OCI-LY1 (cell line): ENCODE measurements at regions not wholly inside any gene's neighbourhood (a gene's known extent, or its start where the extent isn't known, plus 50 kb on each side); places are given as distances from the start of the nearest gene placed in this dataset.

ENCODE experiments used
- H2AFZ ChIP-seq: fragments of 200-600 bp; sonication (generic), shearing (Covaris generic); 2 replicates; pipeline ENCODE4 v1.6.0; 2014; ENCODE audit warnings: antibody characterized with exemption, mild to moderate bottlenecking, low read length
- H3F3A ChIP-seq: fragments of 200-600 bp; sonication (generic), shearing (Covaris generic); 2 replicates; pipeline ENCODE4 v1.6.0; 2014; ENCODE audit warnings: mild to moderate bottlenecking, antibody characterized with exemption, low read length, moderate library complexity; ENCODE audit not compliant: insufficient read depth
- H3K27ac ChIP-seq: fragments of 200-600 bp; sonication (generic); 2 replicates; pipeline ENCODE4 v1.5.1; 2014; ENCODE audit warnings: low read length, mixed run types, mild to moderate bottlenecking, low read depth; ENCODE audit not compliant: poor library complexity, severe bottlenecking
- H3K27me3 ChIP-seq: fragments of 200-600 bp; sonication (generic); 2 replicates; pipeline ENCODE4 v1.6.0; 2014; ENCODE audit warnings: antibody characterized with exemption, mild to moderate bottlenecking, low read length, moderate library complexity; ENCODE audit not compliant: insufficient read depth
- H3K36me3 ChIP-seq: fragments of 200-600 bp; sonication (generic); 2 replicates; pipeline ENCODE4 v1.6.1; 2014; ENCODE audit warnings: mild to moderate bottlenecking, antibody characterized with exemption, low read length, moderate library complexity, mixed read lengths; ENCODE audit not compliant: insufficient read depth
- H3K4me1 ChIP-seq: fragments of 200-600 bp; sonication (generic); 2 replicates; pipeline ENCODE4 v1.5.1; 2014; ENCODE audit warnings: mild to moderate bottlenecking, low read length, moderate library complexity; ENCODE audit not compliant: insufficient read depth, severe bottlenecking
- H3K4me2 ChIP-seq: fragments of 200-600 bp; sonication (generic), shearing (Covaris generic); 2 replicates; pipeline ENCODE4 v1.6.1; 2014; ENCODE audit warnings: low read length
- H3K4me3 ChIP-seq: fragments of 200-600 bp; sonication (generic); 2 replicates; pipeline ENCODE4 v1.5.1; 2014; ENCODE audit warnings: low read length, low read depth, mild to moderate bottlenecking, mixed read lengths; ENCODE audit not compliant: poor library complexity, severe bottlenecking
- H3K79me2 ChIP-seq: fragments of 200-600 bp; shearing (Covaris generic); 2 replicates; pipeline ENCODE4 v1.6.1; 2016; ENCODE audit warnings: mixed run types, low read length, mixed read lengths; ENCODE audit not compliant: insufficient read depth
- H3K9ac ChIP-seq: fragments of 200-600 bp; sonication (generic), shearing (Covaris generic); 2 replicates; pipeline ENCODE4 v1.6.1; 2014; ENCODE audit warnings: mild to moderate bottlenecking, low read length, mixed read lengths
- H3K9me2 ChIP-seq: fragments of 200-600 bp; sonication (generic), shearing (Covaris generic); 2 replicates; pipeline ENCODE4 v1.6.1; 2014; ENCODE audit warnings: low read depth, mild to moderate bottlenecking, low read length, mixed read lengths
- H3K9me3 ChIP-seq: fragments of 200-600 bp; shearing (Covaris generic); 2 replicates; pipeline ENCODE4 v1.6.1; 2014; ENCODE audit warnings: low read length, mixed read lengths
- H4K20me1 ChIP-seq: fragments of 200-600 bp; sonication (generic), shearing (Covaris generic); 2 replicates; pipeline ENCODE4 v1.6.0; 2016; ENCODE audit warnings: mild to moderate bottlenecking, low read length; ENCODE audit not compliant: insufficient read depth
- CTCF ChIP-seq: fragments of 200-600 bp; sonication (generic), shearing (Covaris generic); IDR thresholded peaks from 2 replicates; pipeline ENCODE4 v1.5.1; 2017; ENCODE audit warnings: mild to moderate bottlenecking, antibody characterized with exemption, low read length, moderate library complexity, mixed read lengths
- EZH2 ChIP-seq: fragments of 200-600 bp; sonication (generic), shearing (Covaris generic); IDR thresholded peaks from 2 replicates; pipeline ENCODE4 v1.8.0; 2017; ENCODE audit warnings: borderline replicate concordance, mixed run types, mild to moderate bottlenecking, antibody characterized with exemption, low read length, moderate library complexity, mixed read lengths

- Histone ChIP-seq H3K27me3 (no peaks in the 10 kb centered on the region), H3K4me1 (no peaks in the 10 kb centered on the region), H3K9ac (no peak overlapping the region), H3K36me3 (no peaks in the 10 kb centered on the region), H3F3A (no peaks in the 10 kb centered on the region), H3K4me2 (no peak overlapping the region), H3K4me3 (no peak overlapping the region), H2AFZ (no peak overlapping the region), H3K79me2 (no peaks in the 10 kb centered on the region), H3K9me3 (no peaks in the 10 kb centered on the region), H3K27ac (no peak overlapping the region), H3K9me2 (no peaks in the 10 kb centered on the region), H4K20me1 (no peaks in the 10 kb centered on the region)
- TF ChIP-seq EZH2, result no peak
Observed at GRCh38 chr21:27595716-27596115, 628.8 kb upstream of the ADAMTS5 start.

GRCh38 chr21:27590271-27590670 lies 623.4 kb upstream of the ADAMTS5 start:
- H3K79me2 ChIP-seq, result no peaks in the 10 kb centered on the region
- TF ChIP-seq CTCF, result no peak
- no peaks in the 10 kb centered on the region for H3K36me3 ChIP-seq
- no peaks in the 10 kb centered on the region for H3K9me2 ChIP-seq
- H2AFZ ChIP-seq, result no peak overlapping the region
- H3K4me3 ChIP-seq, result no peak overlapping the region
- H4K20me1 ChIP-seq, result no peaks in the 10 kb centered on the region
- no peak overlapping the region for H3K4me2 ChIP-seq
- no peaks in the 10 kb centered on the region for H3K27me3 ChIP-seq
- no peak overlapping the region for H3K9ac ChIP-seq
- H3K27ac ChIP-seq, result no peak overlapping the region
- H3K9me3 ChIP-seq, result no peaks in the 10 kb centered on the region
- H3F3A ChIP-seq, result no peaks in the 10 kb centered on the region
- H3K4me1 ChIP-seq, result no peaks in the 10 kb centered on the region

- H3K4me3 ChIP-seq, result no peak overlapping the region
- no peak overlapping the region for H3K4me2 ChIP-seq
- no peaks in the 10 kb centered on the region for H3K36me3 ChIP-seq
- H3K79me2 ChIP-seq, result no peaks in the 10 kb centered on the region
- H3K27me3 ChIP-seq, result no peaks in the 10 kb centered on the region
- H3K9me3 ChIP-seq, result no peaks in the 10 kb centered on the region
- H3K4me1 ChIP-seq, result no peaks in the 10 kb centered on the region
- no peak overlapping the region for H2AFZ ChIP-seq
- no peaks in the 10 kb centered on the region for H4K20me1 ChIP-seq
- no peak overlapping the region for H3K27ac ChIP-seq
- no peaks in the 10 kb centered on the region for H3K9me2 ChIP-seq
- H3F3A ChIP-seq, result no peaks in the 10 kb centered on the region
- no peak overlapping the region for H3K9ac ChIP-seq
- TF ChIP-seq CTCF (no peak), EZH2 (no peak)
Observed at GRCh38 chr21:27589781-27590180, 622.9 kb upstream of the ADAMTS5 start.

- H3K4me3 ChIP-seq, result no peak overlapping the region
Observed at GRCh38 chr21:27586986-27587385, 620.1 kb upstream of the ADAMTS5 start.

More at GRCh38 chr21:27586986-27587385, 620.1 kb upstream of the ADAMTS5 start:
- H3K79me2 ChIP-seq, result no peaks in the 10 kb centered on the region
- H4K20me1 ChIP-seq, result no peaks in the 10 kb centered on the region
- no peak for TF ChIP-seq EZH2
- TF ChIP-seq CTCF, result no peak
- H3K27me3 ChIP-seq, result no peaks in the 10 kb centered on the region
- no peaks in the 10 kb centered on the region for H3K4me1 ChIP-seq
- H3K9me3 ChIP-seq, result no peaks in the 10 kb centered on the region
- H3K36me3 ChIP-seq, result no peaks in the 10 kb centered on the region
- no peak overlapping the region for H2AFZ ChIP-seq
- no peak overlapping the region for H3K9ac ChIP-seq
- H3K4me2 ChIP-seq, result no peak overlapping the region
- H3K27ac ChIP-seq, result no peak overlapping the region
- H3F3A ChIP-seq, result no peaks in the 10 kb centered on the region
- H3K9me2 ChIP-seq, result no peaks in the 10 kb centered on the region
